ENCODE measurements at regions not wholly inside any gene's neighbourhood (a gene's known extent, or its start where the extent isn't known, plus 50 kb on each side); places are given as distances from the start of the nearest gene placed in this dataset.
"Not testable (repeated sequence)": the region's sequence is repeated elsewhere in the genome, so short reads cannot be mapped to it uniquely, and the experiment has no call there.

DNA sequence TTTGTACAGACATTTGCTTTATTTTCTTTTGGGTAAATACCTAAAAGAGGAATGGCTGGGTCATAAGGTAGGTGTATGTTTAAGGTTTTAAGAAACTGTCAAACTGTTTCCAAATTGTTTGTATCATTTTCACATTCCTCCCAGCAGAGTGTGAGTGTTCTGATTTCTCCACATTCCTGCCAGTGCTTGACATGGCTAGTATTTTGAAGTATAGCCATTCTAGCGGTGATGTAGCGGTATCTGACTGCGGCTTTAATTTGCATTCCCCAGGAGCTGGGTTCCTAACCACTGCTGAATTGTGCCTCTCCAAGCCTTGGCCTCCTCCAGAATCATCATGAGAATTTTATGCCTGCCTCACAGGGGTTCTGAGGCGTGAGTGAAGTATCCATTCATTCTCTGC is 61.8 kb upstream of the ARL4C start:
- peak; percentile 27 for DNase-seq (ENCODE audit: low spot score)

DNA sequence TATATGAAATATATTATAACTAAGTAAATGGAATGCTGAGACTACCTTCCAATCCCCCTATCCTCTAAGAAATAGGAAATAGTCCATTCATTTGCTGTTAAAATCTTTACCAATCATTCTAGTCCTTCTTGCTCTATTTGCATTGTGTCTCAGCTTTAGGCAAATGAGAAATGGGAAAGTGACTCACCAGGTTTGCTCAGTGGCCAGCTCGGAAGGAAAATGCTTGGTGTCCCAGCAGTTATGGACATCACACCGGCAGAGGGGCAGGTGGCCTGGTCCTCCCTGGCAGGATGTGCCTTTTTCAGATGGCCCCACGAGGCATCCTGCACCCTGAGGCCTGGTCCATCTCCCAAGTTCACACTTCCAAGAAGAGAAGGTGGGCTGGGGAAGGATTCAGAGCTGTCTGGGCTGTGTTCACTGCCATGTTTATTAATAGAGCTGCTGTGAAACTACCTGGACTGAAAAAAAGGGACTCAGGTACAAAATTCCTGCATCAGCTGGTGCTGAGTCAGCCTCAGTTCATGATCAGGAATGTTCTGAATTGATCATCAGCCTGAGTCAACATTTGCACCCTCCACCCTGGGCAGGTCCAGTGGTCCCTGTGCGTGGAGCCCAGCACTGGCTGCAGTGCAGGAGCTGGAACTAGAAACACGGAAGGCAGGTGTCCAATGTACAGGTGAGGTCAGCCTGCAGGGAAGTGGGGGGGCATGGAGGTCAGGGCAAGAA is 60.1 kb upstream of the ARL4C start:
- DNase-seq (ENCODE audit: low spot score) = peak; percentile 83

DNA sequence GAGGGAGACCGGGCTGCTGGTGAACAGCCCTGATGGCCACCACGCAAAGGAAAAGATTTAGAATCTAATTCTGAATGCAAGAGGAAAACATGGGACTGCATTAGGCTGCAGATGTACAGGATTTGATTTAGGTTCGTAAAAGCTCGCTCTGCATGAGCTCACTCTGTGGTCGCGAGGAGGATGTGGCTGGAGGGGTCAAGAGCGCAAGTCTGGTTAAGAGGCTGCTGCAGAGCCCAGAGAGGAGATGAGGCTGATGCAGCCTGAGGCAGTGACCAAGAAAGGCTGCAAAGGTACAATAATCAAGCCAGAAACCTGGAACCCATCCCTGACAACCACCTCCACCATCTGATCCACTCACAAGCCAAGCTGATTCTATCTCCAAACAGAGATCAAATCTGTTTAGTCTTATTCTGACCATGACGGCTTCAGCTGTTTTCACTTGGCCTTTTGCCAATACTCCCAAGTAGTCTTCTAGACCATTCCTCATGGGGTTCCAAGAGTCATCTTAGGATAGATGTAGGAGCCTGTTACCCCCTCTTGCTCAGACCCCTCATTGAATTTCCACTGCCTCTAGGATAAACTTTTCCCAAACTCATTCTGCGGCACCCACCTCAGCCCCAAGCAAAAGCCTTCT is 58.9 kb upstream of the ARL4C start:
- no peak for DNase-seq (ENCODE audit: low spot score)

DNA sequence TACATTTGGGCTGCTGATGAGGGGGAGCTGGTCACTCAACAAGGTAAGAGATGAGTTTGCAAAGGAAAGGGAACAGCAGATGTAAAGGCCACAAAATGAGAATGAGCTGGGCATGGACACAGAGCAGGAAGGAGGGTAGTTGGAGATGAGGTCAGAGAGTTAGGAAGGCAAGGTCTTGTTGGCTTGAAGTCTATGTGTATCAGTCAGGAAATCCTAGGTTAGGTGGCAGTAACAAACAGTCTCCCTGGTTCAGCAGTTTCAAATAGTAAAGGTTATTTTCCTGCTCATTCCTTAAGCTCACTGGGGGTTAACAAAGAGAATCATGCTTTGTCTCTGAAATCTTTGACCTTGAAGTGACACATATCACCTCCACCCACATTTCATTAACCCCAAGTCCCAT is 58.3 kb upstream of the ARL4C start:
- DNase-seq (ENCODE audit: low spot score) = no peak

DNA sequence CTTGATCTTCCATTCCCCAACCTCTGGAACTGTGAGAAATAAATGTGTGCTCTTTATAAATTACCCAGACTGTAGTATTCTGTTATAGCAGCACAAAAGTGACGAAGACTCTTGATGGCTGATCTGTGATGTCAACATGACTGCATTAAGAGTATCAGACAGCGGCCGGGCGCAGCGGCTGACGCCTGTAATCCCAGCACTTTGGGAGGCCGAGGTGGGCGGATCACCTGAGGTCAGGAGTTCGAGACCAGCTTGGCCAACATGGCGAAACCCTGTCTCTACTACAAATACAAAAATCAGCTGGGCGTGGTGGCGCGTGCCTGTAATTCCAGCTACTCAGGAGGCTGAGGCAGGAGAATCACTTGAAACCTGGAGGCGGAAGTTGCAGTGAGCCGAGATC is 56.3 kb upstream of the ARL4C start:
- DNase-seq (ENCODE audit: low spot score) = not testable (repeated sequence)

- peak; percentile 81 for DNase-seq (ENCODE audit: low spot score)
Measured at GRCh38 chr2:234550511-234551107, 53.7 kb upstream of the ARL4C start.

GRCh38 chr2:234550056-234550455 is 53.2 kb upstream of the ARL4C start:
- DNase-seq (ENCODE audit: low spot score) = no peak

- DNase-seq (ENCODE audit: low spot score) = no peak
Measured at GRCh38 chr2:234548695-234549420, 52.0 kb upstream of the ARL4C start.

DNA sequence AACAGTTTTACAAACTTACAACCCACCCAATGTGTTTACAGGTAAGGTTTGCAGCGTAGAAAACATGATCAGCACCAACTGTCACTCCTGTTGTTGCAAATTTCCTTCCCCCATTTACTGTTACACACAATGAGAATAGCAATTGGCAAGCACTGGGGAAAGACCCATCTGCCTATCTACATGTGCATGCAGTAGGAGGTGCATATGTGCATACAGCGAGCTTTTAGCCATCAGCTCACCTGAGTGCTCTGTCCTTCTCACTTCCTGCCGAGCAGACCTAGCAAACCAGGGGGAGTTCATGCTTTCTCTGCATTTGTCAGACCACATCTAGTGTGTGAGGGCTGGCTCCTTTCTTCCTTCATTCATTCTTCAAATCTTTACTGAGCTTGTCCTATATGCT is 49.9 kb upstream of the ARL4C start:
- no peak for DNase-seq (ENCODE audit: low spot score)

Measured in kidney tubule cell (primary cell).